HEK293T (cell line): ENCODE measurements at regions not wholly inside any gene's neighbourhood (a gene's known extent, or its start where the extent isn't known, plus 50 kb on each side); places are given as distances from the start of the nearest gene placed in this dataset.

Experiments used
- CTCF ChIA-PET: fragments of 350-600 bp; formaldehyde crosslinking; extraction: SDS; loops from one replicate; lab custom pipeline; 2021; ENCODE audit warnings: antibody characterized with exemption, inconsistent platforms; lab: Yijun Ruan, JAX
- POLR2A ChIA-PET: fragments of 350-600 bp; formaldehyde crosslinking; extraction: SDS; loops from one replicate; lab custom pipeline; 2020; ENCODE audit warnings: antibody characterized with exemption, inconsistent platforms; lab: Yijun Ruan, JAX
- DNase-seq: peaks from one replicate; pipeline ENCODE4 v3.0.0; 2012; ENCODE audit warnings: mixed read lengths; ENCODE audit errors: extremely low spot score
- ARNT ChIP-seq: fragments of 450-650 bp; IDR thresholded peaks from 2 replicates; pipeline ENCODE4 v1.6.1; 2017; ENCODE audit warnings: mild to moderate bottlenecking
- BHLHE40 ChIP-seq: fragments of 450-650 bp; IDR thresholded peaks from 2 replicates; pipeline ENCODE4 v1.6.1; 2016; ENCODE audit warnings: mild to moderate bottlenecking, moderate library complexity, borderline replicate concordance
- CTBP1 ChIP-seq: fragments of 450-650 bp; IDR thresholded peaks from 2 replicates; pipeline ENCODE4 v1.6.1; 2016; ENCODE audit warnings: borderline replicate concordance
- ELF4 ChIP-seq: fragments of 450-650 bp; IDR thresholded peaks from 2 replicates; pipeline ENCODE4 v1.6.1; 2017; ENCODE audit warnings: antibody characterized with exemption
- FOXA1 ChIP-seq: fragments of 450-650 bp; IDR thresholded peaks from 2 replicates; pipeline ENCODE4 v1.6.1; 2016; ENCODE audit warnings: mild to moderate bottlenecking
- FOXK2 ChIP-seq: fragments of 450-650 bp; IDR thresholded peaks from 2 replicates; pipeline ENCODE4 v1.6.1; 2016; ENCODE audit warnings: mild to moderate bottlenecking
- FOXM1 ChIP-seq: fragments of 450-650 bp; IDR thresholded peaks from 2 replicates; pipeline ENCODE4 v1.6.1; 2017; ENCODE audit warnings: mild to moderate bottlenecking, borderline replicate concordance
- HDGF ChIP-seq: fragments of 450-650 bp; IDR thresholded peaks from 2 replicates; pipeline ENCODE4 v1.6.1; 2017; ENCODE audit warnings: antibody characterized with exemption, borderline replicate concordance
- L3MBTL2 ChIP-seq: fragments of 450-650 bp; conservative IDR thresholded peaks from 2 replicates; pipeline ENCODE4 v1.6.1; 2016; ENCODE audit warnings: mild to moderate bottlenecking
- LEF1 ChIP-seq: fragments of 450-650 bp; IDR thresholded peaks from 2 replicates; pipeline ENCODE4 v1.6.1; 2017; ENCODE audit warnings: mild to moderate bottlenecking, borderline replicate concordance
- NFRKB ChIP-seq: fragments of 450-650 bp; IDR thresholded peaks from 2 replicates; pipeline ENCODE4 v1.6.1; 2016; ENCODE audit warnings: mild to moderate bottlenecking, moderate library complexity
- SP1 ChIP-seq: fragments of 450-650 bp; IDR thresholded peaks from 2 replicates; pipeline ENCODE4 v1.6.1; 2017
- SUZ12 ChIP-seq: fragments of 450-650 bp; IDR thresholded peaks from 2 replicates; pipeline ENCODE4 v1.6.1; 2016; ENCODE audit warnings: mild to moderate bottlenecking
- TARDBP ChIP-seq: fragments of 450-650 bp; IDR thresholded peaks from 2 replicates; pipeline ENCODE4 v1.6.1; 2016
- ZNF384 ChIP-seq: fragments of 450-650 bp; IDR thresholded peaks from 2 replicates; pipeline ENCODE4 v1.6.1; 2016
- TF ChIP-seq, protein P1 (sequence below): fragments of 450-650 bp; IDR thresholded peaks from 2 replicates; pipeline ENCODE4 v1.6.1; 2016

DNA sequence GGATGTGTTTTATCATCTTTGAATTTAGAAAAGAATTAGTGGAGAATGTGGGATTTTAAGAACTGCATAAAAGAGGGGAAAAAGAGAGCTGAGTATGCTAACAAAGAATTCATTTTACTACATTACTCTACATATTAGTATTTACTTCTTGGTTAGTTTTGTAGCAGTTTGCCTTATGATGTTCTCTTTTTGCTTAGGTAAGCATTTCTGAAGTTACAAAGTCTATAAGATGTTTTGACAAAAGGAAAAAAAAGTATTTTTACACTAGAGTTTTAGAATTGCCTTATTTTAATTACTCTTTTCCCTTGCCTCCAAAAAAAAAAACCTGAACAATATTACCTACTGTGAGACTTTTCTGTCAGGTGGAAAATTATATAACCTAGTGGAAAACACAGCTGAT lies 739.5 kb upstream of the SLC39A10 start:
- ChIA-PET CTCF (no interaction called here), POLR2A (no interaction called here)
- no peak for DNase-seq
- no peak for TF ChIP-seq CTBP1
- TF ChIP-seq HDGF: no peak
- no peak for TF ChIP-seq BHLHE40
- TF ChIP-seq FOXK2: no peak
- no peak for TF ChIP-seq ZNF384
- no peak for TF ChIP-seq FOXA1
- TF ChIP-seq TARDBP: no peak
- TF ChIP-seq FOXM1: no peak
- TF ChIP-seq ARNT: no peak
- TF ChIP-seq, protein P1, sequence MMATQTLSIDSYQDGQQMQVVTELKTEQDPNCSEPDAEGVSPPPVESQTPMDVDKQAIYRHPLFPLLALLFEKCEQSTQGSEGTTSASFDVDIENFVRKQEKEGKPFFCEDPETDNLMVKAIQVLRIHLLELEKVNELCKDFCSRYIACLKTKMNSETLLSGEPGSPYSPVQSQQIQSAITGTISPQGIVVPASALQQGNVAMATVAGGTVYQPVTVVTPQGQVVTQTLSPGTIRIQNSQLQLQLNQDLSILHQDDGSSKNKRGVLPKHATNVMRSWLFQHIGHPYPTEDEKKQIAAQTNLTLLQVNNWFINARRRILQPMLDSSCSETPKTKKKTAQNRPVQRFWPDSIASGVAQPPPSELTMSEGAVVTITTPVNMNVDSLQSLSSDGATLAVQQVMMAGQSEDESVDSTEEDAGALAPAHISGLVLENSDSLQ: no peak
- TF ChIP-seq L3MBTL2: no peak
- TF ChIP-seq NFRKB: no peak
- no peak for TF ChIP-seq SP1
- no peak for TF ChIP-seq SUZ12
- no peak for TF ChIP-seq ELF4
- no peak for TF ChIP-seq LEF1

DNA sequence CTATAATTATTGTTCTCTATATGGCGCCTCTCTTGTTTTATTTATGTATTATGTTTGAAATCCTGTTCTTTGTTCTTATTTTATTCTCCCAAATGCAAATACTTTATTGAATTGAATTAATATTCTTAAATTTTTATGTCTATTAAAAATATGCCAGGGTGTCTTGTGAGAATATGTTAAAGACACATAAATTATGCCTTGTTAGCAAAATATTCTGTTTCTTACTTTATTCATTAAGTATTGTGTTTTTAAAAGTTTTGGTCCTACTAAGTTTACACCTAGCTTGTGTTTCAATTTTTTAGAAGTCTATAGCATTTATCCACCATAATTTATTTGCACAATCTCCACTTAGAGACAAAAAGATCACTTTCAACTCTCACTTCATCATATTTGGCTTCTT lies 741.5 kb upstream of the SLC39A10 start:
- no peak for TF ChIP-seq ELF4
- TF ChIP-seq FOXA1: no peak
- TF ChIP-seq CTBP1: no peak
- no peak for TF ChIP-seq FOXM1
- TF ChIP-seq NFRKB: no peak
- TF ChIP-seq ZNF384: no peak
- no peak for TF ChIP-seq L3MBTL2
- no peak for TF ChIP-seq FOXK2
- POLR2A ChIA-PET: no interaction called here
- no peak for DNase-seq
- CTCF ChIA-PET: no interaction called here

DNA sequence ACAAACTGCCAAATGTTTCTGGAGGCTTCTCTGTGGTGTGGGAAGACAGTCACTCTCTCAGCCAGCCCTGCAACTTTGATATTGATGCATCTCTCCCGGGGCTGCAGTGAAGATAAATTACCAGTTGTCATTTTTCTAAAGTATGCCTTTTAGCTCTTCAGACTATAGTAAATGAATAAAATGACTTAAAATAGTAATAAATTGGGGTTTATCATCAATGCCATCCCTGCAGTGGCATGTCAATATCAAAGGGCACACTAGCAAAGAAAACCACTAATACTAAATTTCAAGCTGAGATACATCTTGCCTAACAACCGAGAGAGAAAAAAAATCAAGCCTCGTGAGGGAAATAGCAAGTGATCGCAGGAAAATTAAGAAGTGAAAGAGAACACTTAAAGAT lies 749.5 kb upstream of the SLC39A10 start:
- POLR2A ChIA-PET: no interaction called here
- DNase-seq: no peak
- CTCF ChIA-PET: no interaction called here
- TF ChIP-seq FOXM1 (no peak), FOXA1 (no peak), NFRKB (no peak)

DNA sequence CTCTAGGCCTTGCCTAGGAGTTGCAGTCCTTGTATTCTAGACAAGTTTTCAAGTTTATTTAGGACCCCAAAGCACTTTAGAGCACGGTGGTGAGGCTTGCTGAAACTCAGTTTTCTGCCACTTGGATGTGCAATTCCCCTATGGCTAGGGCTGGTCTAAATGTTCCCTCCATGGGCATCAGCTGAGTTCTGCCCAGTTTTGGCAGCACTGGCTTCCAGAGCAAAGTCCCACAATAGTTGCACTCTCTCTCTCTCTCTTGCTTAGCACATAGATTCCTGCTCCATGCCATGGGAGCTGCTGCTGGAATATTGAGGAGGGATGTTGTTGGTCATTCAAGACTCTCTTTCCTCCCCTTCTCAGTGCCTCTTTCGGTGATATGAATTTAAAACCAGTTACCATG lies 760.2 kb upstream of the SLC39A10 start:
- ChIA-PET CTCF (no interaction called here), POLR2A (no interaction called here)
- TF ChIP-seq ARNT (no peak), ZNF384 (no peak), FOXK2 (no peak), SP1 (no peak), L3MBTL2 (no peak), TARDBP (no peak), HDGF (no peak), NFRKB (no peak), FOXA1 (no peak), FOXM1 (no peak), ELF4 (no peak), BHLHE40 (no peak), SUZ12 (no peak), CTBP1 (no peak)
- DNase-seq: no peak

DNA sequence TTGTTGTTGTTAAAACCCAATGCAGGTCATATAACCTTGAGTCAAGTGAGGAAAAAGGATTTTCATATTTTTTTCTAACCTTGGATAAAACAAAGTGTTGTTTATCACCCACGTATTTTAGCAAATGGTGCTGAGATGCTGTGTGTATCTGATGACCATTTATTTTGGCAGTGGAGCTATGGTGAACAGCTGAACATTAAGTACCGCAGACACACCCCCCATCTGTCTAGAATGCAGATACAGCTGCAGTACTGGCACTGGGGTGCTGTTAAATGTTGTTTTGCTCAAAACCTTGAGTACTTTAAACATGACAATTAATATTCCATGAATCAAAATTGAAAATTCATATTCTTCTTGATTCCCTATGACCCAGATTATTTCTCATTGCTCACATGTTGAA lies 773.3 kb upstream of the SLC39A10 start:
- ChIA-PET POLR2A (no interaction called here), CTCF (no interaction called here)
- TF ChIP-seq NFRKB: no peak
- TF ChIP-seq SP1: no peak
- TF ChIP-seq ARNT: no peak

DNA sequence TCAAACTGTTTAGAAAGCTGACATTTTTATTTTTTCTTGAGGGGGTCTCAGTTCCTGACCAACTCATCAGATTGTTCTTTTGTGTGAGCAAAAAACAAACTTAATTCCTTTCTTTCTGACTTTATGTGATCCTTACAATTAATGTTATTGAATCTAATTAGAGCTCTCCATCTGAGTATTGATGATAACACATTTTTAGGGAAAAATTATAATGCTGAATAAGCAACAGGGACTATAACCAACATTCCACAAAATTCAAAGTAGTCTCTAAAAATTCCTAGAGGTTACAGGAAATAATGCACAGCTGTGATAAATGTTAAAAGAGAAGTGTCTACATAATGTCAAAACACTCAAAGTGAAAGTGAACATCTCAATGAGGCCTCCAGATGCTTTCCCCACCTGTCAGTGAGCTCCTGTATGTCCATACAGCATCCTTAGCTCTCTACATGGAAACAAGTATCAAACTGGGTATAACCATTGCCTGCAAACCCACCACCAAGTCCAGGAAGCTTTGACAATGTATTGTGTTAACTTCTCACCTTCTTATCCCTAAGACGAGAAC lies 786.0 kb upstream of the SLC39A10 start:
- no peak for DNase-seq
- CTCF ChIA-PET: no interaction called here
- TF ChIP-seq SP1: no peak
- TF ChIP-seq FOXK2: no peak
- no peak for TF ChIP-seq NFRKB
- TF ChIP-seq ZNF384: no peak
- no peak for TF ChIP-seq TARDBP
- no peak for TF ChIP-seq L3MBTL2
- no peak for TF ChIP-seq ARNT
- TF ChIP-seq ELF4: no peak
- no peak for TF ChIP-seq HDGF
- TF ChIP-seq FOXM1: no peak
- no peak for TF ChIP-seq CTBP1
- no peak for TF ChIP-seq SUZ12
- no peak for TF ChIP-seq BHLHE40
- no peak for TF ChIP-seq FOXA1
- TF ChIP-seq LEF1: no peak
- TF ChIP-seq, protein P1: no peak
- POLR2A ChIA-PET: no interaction called here

More for the DNA sequence above, 773.3 kb upstream of the SLC39A10 start:
- DNase-seq: no peak

DNA sequence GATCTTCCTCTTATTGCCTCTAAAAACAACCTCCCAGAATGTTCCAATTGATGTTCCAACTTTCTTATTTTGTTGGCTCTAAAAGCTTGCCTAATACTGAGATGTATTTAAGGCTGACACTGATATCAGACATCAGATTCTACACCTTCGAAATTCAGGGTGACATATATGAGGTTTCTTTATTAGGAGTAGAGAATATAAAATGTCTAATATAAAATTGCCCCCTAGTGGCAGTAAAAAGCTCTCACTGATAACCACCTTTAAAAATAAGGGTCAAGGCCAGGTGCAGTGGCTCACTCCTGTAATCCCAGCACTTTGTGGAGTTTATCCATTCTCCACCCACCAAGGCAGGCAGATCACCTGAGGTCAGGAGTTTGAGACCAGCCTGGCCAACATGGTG lies 789.7 kb upstream of the SLC39A10 start:
- no peak for DNase-seq

More for the DNA sequence above, 789.7 kb upstream of the SLC39A10 start:
- TF ChIP-seq ARNT (no peak), NFRKB (no peak), FOXK2 (no peak)
- ChIA-PET POLR2A (no interaction called here), CTCF (interaction anchor here (0.9 kb wide), 1 partner anchor 25 kb away, joined by 4 read pairs; no protein-coding TSS in a partner anchor)
